Stimulated activated CD8-positive, alpha-beta memory T cell treated with anti-CD3 and anti-CD28 coated beads, Interleukin-15, amount 100 ng/mL, for 1 hour (primary cell): ENCODE measurements at regions not wholly inside any gene's neighbourhood (a gene's known extent, or its start where the extent isn't known, plus 50 kb on each side); places are given as distances from the start of the nearest gene placed in this dataset.

Experiments used
- DNase-seq: peaks from one replicate; pipeline ENCODE4 v3.0.0-alpha.2; 2020; ENCODE audit warnings: low read depth

DNA sequence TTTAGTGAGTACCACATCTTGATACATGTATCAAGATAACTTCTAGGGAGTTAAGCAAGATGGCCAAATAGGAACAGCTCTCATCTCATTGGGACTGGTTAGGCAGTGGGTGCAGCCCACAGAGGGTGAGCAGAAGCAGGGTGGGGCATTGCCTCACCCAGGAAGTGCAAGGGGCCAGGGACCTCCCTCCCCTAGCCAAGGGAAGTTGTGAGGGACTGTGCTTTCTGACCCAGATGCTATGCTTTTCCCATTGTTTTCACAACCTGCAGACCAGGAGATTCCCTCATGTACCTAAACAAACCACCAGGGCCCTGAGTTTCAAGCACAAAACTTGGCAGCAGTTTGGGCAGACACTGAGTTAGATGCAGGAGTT, 665.0 kb upstream of the CBLB start:
- DNase-seq, result no peak

DNA sequence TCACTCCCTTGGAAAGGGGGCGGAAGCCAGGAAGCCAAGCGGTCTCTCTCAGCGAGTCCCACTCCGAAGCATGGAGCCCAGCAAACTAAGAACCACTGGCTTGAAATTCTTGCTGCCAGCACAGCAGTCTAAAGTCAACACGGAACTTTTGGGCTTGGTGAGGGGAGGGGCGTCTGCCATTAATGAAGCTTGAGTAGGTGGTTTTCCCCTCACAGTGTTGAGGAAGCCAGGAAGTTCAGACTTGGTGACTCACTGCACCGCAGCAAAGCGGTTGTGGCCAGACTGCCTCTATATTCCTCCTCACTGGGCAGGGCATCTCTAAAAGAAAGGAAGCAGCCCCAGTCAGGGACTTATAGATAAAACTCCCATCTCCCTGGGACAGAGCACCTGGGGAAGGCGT, 665.4 kb upstream of the CBLB start:
- DNase-seq, result peak; percentile 4

DNA sequence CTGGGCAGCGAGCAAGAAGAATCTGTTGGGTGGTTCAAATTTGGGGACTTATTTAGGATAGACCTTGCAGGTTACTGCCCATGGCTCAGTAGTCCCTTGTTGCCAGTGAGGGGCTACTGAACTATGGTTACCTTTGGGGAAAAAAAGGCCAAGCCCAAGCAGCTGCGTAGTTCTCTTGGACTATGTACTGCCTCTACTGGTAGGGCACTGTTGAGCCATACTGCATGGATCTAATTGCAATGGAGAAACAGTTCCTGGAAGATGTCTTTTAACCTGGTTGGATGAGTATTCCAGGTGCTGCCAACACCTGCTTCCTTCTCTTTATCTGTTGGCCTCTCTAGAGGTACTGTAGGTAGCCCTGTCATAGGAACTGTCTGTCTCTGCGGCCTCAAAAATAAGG, 671.9 kb upstream of the CBLB start:
- no peak for DNase-seq

- DNase-seq, result no peak
These were observed 673.4 kb upstream of the CBLB start for GRCh38 chr3:106542101-106542769.

GRCh38 chr3:106552351-106553043, 683.7 kb upstream of the CBLB start:
- DNase-seq, result no peak

DNA sequence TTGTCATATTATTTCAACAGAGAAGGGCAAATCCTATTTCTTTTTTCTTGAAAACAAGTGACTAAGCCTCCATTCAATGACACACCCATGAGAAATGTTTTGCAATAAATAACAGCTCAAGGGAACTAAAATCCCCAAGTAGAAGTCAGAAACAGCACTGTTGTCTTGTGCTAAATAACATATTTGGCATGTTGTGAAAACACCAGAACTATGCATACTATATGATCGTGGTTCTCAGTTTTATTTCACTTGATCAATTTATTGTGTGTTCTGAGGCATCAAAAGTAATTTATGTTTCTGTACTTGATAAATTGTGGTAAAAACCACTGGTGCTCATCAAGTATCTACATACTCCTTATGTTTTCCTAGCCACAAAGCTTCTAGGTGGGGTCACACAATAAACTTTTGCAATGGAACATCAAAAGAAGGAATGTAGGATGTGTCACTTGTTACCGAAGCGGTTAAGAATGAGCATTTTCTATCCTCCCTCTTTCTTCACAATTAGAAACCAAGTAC, 691.7 kb upstream of the CBLB start:
- no peak for DNase-seq

GRCh38 chr3:106566277-106566676, 697.5 kb upstream of the CBLB start:
- no peak for DNase-seq

DNA sequence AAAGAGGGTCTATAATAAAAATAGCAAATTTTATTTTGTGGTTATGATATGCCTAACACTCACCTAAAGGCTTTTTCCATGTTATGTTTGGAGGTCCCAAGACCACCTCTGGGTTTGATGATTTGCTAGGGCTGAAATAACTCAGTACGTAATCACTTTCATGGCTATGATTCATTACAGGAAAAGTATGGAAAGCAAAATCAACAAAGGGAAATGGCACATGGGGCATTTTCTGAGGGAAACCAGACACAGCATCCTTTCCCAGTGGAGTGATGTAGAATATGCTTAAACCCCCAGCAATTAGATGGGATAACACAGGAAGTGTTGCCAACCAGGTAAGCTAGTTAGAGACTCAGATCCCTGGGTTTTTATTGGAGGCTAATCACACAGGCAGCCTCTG, 701.6 kb upstream of the CBLB start:
- no peak for DNase-seq

DNA sequence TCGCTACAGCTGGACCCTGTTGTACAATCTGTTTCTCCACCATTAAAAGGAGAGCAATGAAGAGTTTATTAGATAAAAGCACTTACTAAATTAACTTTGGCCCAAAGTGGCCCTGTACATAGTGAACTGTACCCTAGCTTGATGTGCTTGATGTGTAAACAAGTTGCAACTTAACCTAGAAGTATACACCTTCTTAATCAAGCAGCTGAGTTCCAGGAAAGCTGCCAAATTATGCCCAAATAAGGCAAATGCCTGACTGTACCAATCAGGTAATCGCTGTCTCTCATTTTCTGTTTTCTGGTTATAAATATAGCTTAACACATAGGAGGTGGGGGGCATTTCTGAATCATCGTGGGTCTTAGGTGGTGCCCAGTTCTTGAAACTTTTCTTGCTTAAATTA, 704.8 kb upstream of the CBLB start:
- no peak for DNase-seq

GRCh38 chr3:106575029-106575428, 706.2 kb upstream of the CBLB start:
- DNase-seq, result no peak

DNA sequence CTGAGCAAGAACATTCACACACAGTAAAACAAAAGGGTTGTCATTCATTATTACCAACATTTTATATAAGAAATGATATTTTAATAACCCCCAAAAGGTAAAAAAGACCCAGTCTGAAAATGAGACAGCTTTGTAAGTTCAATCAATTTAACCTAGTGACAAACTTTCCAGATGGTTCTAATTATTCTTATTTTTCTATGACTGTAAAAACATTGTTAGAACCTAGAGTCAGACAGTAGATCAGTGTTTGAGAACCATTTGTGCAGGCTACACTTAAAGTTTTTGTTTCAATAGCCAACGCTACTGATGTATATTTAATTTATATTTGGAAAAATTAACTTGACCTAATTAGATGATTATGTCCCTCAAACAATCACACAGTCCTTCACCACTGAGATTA, 708.4 kb upstream of the CBLB start:
- no peak for DNase-seq

DNA sequence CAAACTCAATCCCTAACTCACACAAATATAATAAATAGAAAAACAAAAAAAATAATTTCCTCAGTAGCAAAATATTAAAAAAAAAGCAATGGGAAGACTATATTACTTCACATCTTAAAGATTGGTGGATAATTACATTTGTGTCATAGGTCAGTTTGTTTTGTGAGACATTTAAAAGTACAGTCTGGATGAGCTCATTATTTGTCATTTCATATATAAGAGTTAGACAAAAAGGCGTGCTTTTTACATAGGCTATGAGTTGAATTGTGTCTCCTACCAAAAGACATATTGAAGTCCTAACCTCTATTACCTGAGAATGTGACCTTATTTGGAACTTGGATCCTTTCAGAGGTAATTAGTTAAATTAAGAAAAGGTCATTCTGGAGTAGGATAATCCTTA, 710.1 kb upstream of the CBLB start:
- no peak for DNase-seq

DNA sequence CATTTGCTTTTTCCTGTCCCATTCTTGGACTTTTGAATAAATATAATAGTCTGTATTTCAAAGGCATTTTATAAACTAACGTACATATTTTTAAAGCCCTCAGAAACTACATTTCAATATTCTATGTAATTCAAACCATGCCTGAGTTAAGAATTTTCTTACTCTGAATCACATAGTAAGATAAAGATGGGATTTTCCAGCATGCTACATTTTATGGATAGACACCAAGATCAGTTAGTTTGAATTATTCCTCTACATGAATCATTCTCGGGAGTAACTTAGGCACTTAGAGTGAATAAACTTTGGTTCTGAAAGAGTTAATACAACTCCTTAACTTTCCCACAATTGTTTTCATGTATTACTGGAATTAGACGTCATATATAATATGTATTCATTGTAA, 713.3 kb upstream of the CBLB start:
- DNase-seq, result no peak

GRCh38 chr3:106587551-106587950, 718.7 kb upstream of the CBLB start:
- DNase-seq, result no peak

GRCh38 chr3:106588739-106589138, 719.9 kb upstream of the CBLB start:
- no peak for DNase-seq

- DNase-seq, result no peak
These were observed 720.6 kb upstream of the CBLB start for GRCh38 chr3:106589311-106589942.

DNA sequence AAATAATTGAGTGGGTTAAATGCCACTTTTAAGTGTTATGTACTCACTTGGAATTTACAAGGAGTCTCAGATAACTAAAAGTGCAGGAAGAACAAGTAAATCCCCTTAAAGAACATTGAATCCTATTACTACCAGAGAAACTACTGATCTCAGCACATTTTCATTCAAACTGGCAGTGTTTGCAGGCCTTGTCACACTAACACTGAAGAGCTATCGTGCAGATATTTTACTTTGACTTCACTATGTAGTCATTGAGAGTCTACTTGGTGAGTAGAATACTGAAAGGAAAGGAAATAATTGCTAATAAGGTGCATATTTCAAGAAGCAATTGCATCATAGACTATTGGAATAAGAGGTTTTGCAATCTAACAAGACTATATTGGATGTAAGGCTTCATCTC, 721.4 kb upstream of the CBLB start:
- DNase-seq, result no peak

GRCh38 chr3:106593381-106593780, 724.6 kb upstream of the CBLB start:
- no peak for DNase-seq

DNA sequence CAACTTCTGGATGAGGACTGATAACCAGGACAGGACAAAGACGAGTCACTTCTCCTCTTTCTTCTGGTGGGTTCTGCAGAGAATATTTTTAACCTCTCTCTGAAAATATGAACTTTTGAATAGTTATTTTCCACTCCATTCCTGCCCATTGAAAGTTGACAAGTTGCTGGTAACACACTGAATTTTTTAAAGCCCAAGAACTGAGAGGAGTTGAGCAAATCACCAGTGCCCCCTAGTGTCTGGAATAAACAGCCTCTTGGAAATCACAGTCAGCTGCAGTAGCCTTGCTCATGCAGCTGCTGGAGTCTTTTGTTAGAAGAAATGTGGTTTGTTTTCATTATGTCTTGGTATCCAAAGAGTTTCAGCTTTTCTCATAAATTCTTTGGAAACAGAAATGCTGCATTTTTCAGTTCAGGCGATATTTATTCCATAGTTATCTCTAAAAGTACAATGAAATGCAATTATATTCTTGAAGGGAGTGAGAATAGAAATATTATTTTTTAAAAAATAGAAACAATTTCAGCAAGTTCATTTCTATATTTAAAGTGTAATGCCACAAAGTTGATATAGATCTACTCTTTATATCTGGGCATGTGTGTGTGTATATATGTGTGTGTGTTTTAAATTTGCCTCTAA, 741.0 kb upstream of the CBLB start:
- peak; percentile 41 for DNase-seq

- no peak for DNase-seq
These were observed 741.6 kb upstream of the CBLB start for GRCh38 chr3:106610362-106610959.

GRCh38 chr3:106611116-106611515, 742.3 kb upstream of the CBLB start:
- no peak for DNase-seq

DNA sequence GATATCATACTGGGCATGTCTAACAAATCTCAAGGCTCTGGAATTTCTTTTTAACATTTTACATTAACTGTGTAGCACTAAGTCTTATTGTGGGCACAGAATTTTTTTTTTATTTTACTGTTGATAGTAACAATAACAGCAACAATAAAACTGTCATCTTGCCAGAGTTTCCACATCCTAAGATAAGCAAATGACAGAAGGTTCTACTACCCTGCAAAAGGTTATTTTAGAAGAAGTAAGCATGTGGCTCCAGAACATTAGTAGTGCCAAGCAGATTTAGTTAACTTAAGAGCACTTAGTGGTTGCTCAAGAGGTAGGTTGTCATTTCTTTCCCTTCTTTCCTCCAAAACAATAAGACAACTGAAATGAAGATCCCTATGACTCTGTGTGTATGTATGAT, 743.0 kb upstream of the CBLB start:
- DNase-seq, result no peak

DNA sequence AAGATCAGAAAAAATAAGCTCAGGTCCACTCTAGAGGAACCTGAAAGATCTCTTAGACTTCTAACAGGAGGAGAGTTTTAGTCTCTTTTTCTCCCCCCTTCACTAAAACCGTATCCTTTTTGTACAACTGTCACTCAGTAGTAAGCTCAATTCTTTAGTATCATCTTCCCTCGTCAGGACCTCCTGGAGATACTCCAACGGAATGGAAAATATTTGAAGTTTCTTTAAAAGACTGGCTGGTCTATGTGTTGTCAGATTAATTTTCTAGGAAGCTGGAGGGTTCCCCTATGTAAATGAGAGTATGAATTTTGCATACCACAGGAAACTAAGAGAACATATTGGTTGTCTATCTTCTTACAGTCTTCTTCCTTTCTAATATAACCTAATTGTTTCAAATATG, 747.7 kb upstream of the CBLB start:
- DNase-seq, result no peak
